Heart left ventricle (tissue), 13 donors: ENCODE measurements at regions not wholly inside any gene's neighbourhood (a gene's known extent, or its start where the extent isn't known, plus 50 kb on each side); places are given as distances from the start of the nearest gene placed in this dataset.

Experiments used
- CTCF ChIP-seq, 12 donors: fragments of 200-600 bp; sonication (generic) in 4 of 12; IDR thresholded peaks; one replicate each; pipeline versions ENCODE4 v1.5.0 to v1.8.0; 2018 to 2022; ENCODE audit warnings: antibody characterized with exemption in 12 of 12, mild to moderate bottlenecking in 5 of 12
- POLR2A ChIP-seq, 2 donors: fragments of 450-650 bp; IDR thresholded peaks; one replicate each; pipeline ENCODE4 v1.6.1; 2017; ENCODE audit warnings: antibody characterized with exemption in 2 of 2, mild to moderate bottlenecking in 2 of 2, moderate library complexity in 2 of 2
- donor health status: ischemic (EF 13 %, LVEDD 7.1; RV severe dilation, severe dysfunction).
- donor health status: DM: no; HTN: yes; CAD: no.
- donor health status: DM: no; HTN: no; CAD: no.
- donor health status: ischemic (EF 25% LVEDD 6.9; RV normal size, moderate dysfunction).
- donor health status: ischemic (EF 25% LVEDD 5.7; RV mildly dilated, moderate dysfunction).
- donor health status: ischemic (EF 35%, LVEDD 5.7; RV mildly dilated, moderate dysfunction).
- donor health status: nonischemic (EF 11% LVEDD 7.7; RV severe dilation, severe dysfunction).
- donor health status: DM: yes; HTN: yes; CAD: no.
- donor health status: PGD.
- donor health status: ischemic (EF 29% LVEDD 5.4; RV normal size, mild dysfunction).
- donor health status: nonischemic (EF 23%, LVEDD 6.1; RV moderate dilation, normal function).

- TF ChIP-seq CTCF (IDR thresholded peaks at IDR 0.05) (no peak), POLR2A (IDR thresholded peaks at IDR 0.05) (no peak)
Observed at GRCh38 chr14:88951370-88951769, 126.9 kb downstream of the TTC8 start.
